IMR-90 (cell line): ENCODE measurements at regions not wholly inside any gene's neighbourhood (a gene's known extent, or its start where the extent isn't known, plus 50 kb on each side); places are given as distances from the start of the nearest gene placed in this dataset.

Experiments used
- ATAC-seq: fragments of 200-7000 bp; cut with Tn5 transposase; 2 replicates; pipeline ENCODE4 v1.9.1; 2020; ENCODE audit warnings: low read depth, mild to moderate bottlenecking, moderate library complexity
- BruUV-seq: library from RNA; stranded (reverse); fragments of 400-500 nt; replicated peaks from 2 replicates; lab custom pipeline; 2021; lab: Mats Ljungman, UMichigan
- CTCF ChIA-PET: fragments of 300-600 bp; formaldehyde crosslinking; extraction: SDS; loops from one replicate; lab custom pipeline; 2021; ENCODE audit warnings: antibody characterized with exemption; lab: Yijun Ruan, JAX
- POLR2A ChIA-PET: fragments of 300-600 bp; sonication (Branson Sonifier 250); formaldehyde crosslinking; loops from one replicate; lab custom pipeline; 2022; ENCODE audit warnings: antibody characterized with exemption; ENCODE audit not compliant: unreplicated experiment; lab: Charles Lee
- DNase-seq: peaks from one replicate; pipeline ENCODE4 v3.0.0; 2013
- H2AFZ ChIP-seq: replicated peaks from 2 replicates; pipeline ENCODE3; 2013; ENCODE audit warnings: low read length, mild to moderate bottlenecking; ENCODE audit not compliant: poor library complexity
- H2AK5ac ChIP-seq: 2 replicates; pipeline ENCODE4 v1.6.1; 2013; ENCODE audit warnings: low read depth, low read length, inconsistent platforms
- H2AK9ac ChIP-seq: replicated peaks from 2 replicates; pipeline ENCODE3; 2013; ENCODE audit warnings: mild to moderate bottlenecking, low read depth, low read length, moderate library complexity; ENCODE audit not compliant: poor library complexity
- H2BK120ac ChIP-seq: 2 replicates; pipeline ENCODE4 v1.6.1; 2013; ENCODE audit warnings: low read depth, low read length, inconsistent platforms
- H2BK15ac ChIP-seq: 3 replicates; pipeline ENCODE4 v1.6.1; 2013; ENCODE audit warnings: low read depth, low read length, inconsistent platforms
- H2BK20ac ChIP-seq: 2 replicates; pipeline ENCODE4 v1.6.1; 2013; ENCODE audit warnings: low read depth, mild to moderate bottlenecking, inconsistent platforms, low read length, moderate library complexity
- H2BK5ac ChIP-seq: 2 replicates; pipeline ENCODE4 v1.6.1; 2013; ENCODE audit warnings: mild to moderate bottlenecking, low read depth, low read length, inconsistent platforms; ENCODE audit not compliant: poor library complexity, severe bottlenecking
- H3K14ac ChIP-seq: replicated peaks from 2 replicates; pipeline ENCODE4 v1.6.1; 2013; ENCODE audit warnings: low read depth, low read length, inconsistent platforms
- H3K18ac ChIP-seq: 2 replicates; pipeline ENCODE4 v1.6.1; 2013; ENCODE audit warnings: low read depth, low read length, control low read depth
- H3K23ac ChIP-seq: 2 replicates; pipeline ENCODE4 v1.6.1; 2013; ENCODE audit warnings: low read depth, low read length, inconsistent platforms
- H3K27ac ChIP-seq: 2 replicates; pipeline ENCODE4 v1.5.1; 2013; ENCODE audit warnings: mild to moderate bottlenecking, control low read depth, low read length; ENCODE audit not compliant: insufficient read depth
- H3K27me3 ChIP-seq: 2 replicates; pipeline ENCODE4 v1.6.1; 2013; ENCODE audit warnings: low read length; ENCODE audit not compliant: control insufficient read depth, insufficient read depth
- H3K36me3 ChIP-seq: 2 replicates; pipeline ENCODE4 v1.6.1; 2013; ENCODE audit warnings: low read length, mixed read lengths; ENCODE audit not compliant: control insufficient read depth, insufficient read depth
- H3K4ac ChIP-seq: 2 replicates; pipeline ENCODE4 v1.6.1; 2013; ENCODE audit warnings: low read depth, low read length, inconsistent platforms
- H3K4me1 ChIP-seq: 2 replicates; pipeline ENCODE4 v1.6.1; 2013; ENCODE audit warnings: low read length, mixed read lengths; ENCODE audit not compliant: control insufficient read depth, insufficient read depth
- H3K4me2 ChIP-seq: 2 replicates; pipeline ENCODE4 v1.6.1; 2013; ENCODE audit warnings: low read depth, mild to moderate bottlenecking, control low read depth, low read length, moderate library complexity
- H3K4me3 ChIP-seq: 2 replicates; pipeline ENCODE4 v1.5.1; 2013; ENCODE audit warnings: low read depth, mild to moderate bottlenecking, control low read depth, low read length, moderate library complexity; ENCODE audit not compliant: insufficient read depth
- H3K56ac ChIP-seq: 2 replicates; pipeline ENCODE4 v1.6.1; 2013; ENCODE audit warnings: low read length, inconsistent platforms; ENCODE audit not compliant: insufficient read depth; ENCODE audit errors: extremely low read depth
- H3K79me1 ChIP-seq, 2 experiments: 2 replicates each; pipeline ENCODE4 v1.6.1; 2013; ENCODE audit warnings: low read length in 2 of 2, inconsistent platforms in 1 of 2, low read depth in 1 of 2
- H3K9ac ChIP-seq: 2 replicates; pipeline ENCODE4 v1.6.1; 2013; ENCODE audit warnings: low read depth, low read length, control low read depth
- H3K9me1 ChIP-seq: 2 replicates; pipeline ENCODE4 v1.6.1; 2013; ENCODE audit warnings: low read length, inconsistent platforms; ENCODE audit not compliant: insufficient read depth
- H3K9me3 ChIP-seq: 2 replicates; pipeline ENCODE4 v1.6.1; 2013; ENCODE audit warnings: low read length; ENCODE audit not compliant: control insufficient read depth, insufficient read depth
- H4K20me1 ChIP-seq: 2 replicates; pipeline ENCODE4 v1.6.1; 2013; ENCODE audit warnings: low read length, inconsistent platforms; ENCODE audit not compliant: insufficient read depth
- H4K5ac ChIP-seq: 2 replicates; pipeline ENCODE4 v1.6.1; 2013; ENCODE audit warnings: mild to moderate bottlenecking, low read depth, low read length, control low read depth
- H4K8ac ChIP-seq, 2 experiments: 2 replicates each; pipeline ENCODE4 v1.6.1; 2013; ENCODE audit warnings: low read depth in 2 of 2, low read length in 2 of 2, control low read depth in 1 of 2, inconsistent platforms in 1 of 2
- H4K91ac ChIP-seq: 2 replicates; pipeline ENCODE4 v1.6.1; 2013; ENCODE audit warnings: low read depth, low read length, inconsistent platforms; ENCODE audit not compliant: insufficient read depth
- BHLHE40 ChIP-seq: fragments of 150-350 bp; IDR thresholded peaks from 2 replicates; pipeline ENCODE4 v1.6.1; 2016; ENCODE audit warnings: mild to moderate bottlenecking, low read depth, low read length
- WGBS, 2 experiments: methylation state at CpG; one replicate each; pipeline versions ENCODE4 v1.1.5 to v1.1.7; 2013; ENCODE audit warnings: missing lambda C conversion rate in 2 of 2; ENCODE audit not compliant: insufficient read length in 1 of 2; ENCODE audit errors: extremely low coverage in 2 of 2; 5-methylcytosine and 5-hydroxymethylcytosine counted together
- dilution Hi-C: fragments of 300-500 bp; cut with HindIII; formaldehyde crosslinking; loops from one replicate; pipeline ENCODE4 v1.14.3; 2018; ENCODE audit warnings: low sequenced_read_pairs; ENCODE audit not compliant: unreplicated experiment
- in situ Hi-C: fragments of 300-500 bp; cut with MboI; formaldehyde crosslinking; loops from 3 replicates; pipeline ENCODE4 v1.14.3; 2019; ENCODE audit warnings: low sequenced_read_pairs, inconsistent platforms, mixed read lengths
- intact Hi-C: fragments of 100-400 bp; cut with micrococcal nuclease; formaldehyde crosslinking; loops from 2 replicates; pipeline ENCODE4 v1.10.0; 2022
- TF ChIP-seq, protein P1 (sequence below): fragments of 150-350 bp; IDR thresholded peaks from 2 replicates; pipeline ENCODE4 v1.6.1; 2017; ENCODE audit warnings: mild to moderate bottlenecking, antibody characterized with exemption, low read length, low read depth

DNA sequence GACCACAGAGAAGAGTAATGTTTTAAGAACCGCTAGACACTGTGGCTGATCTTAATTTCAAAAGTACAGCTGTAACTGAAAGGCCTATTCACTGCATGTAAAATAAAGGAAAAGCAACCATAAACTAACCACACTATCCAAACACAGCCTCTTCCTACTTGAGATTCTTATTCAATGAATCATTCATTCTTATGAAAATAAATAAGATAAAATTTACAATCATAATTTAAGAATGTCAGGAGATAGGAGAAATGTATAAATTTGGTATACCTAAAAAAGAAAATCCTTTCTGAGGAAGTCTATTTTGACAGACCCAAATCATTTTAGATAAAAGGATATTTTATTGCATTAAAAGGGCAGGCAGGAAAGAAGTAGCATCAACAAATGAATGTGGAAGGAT, 533.5 kb upstream of the ZNF385D start:
- intact Hi-C loops = no loop called here
- Histone ChIP-seq H2BK20ac (no peak overlapping the region), H3K18ac (no peak overlapping the region), H2AK5ac (no peak overlapping the region), H3K9me1 (no peaks in the 10 kb centered on the region), H3K4me1 (no peaks in the 10 kb centered on the region), H3K79me1 (no peaks in the 10 kb centered on the region), H2AK9ac (no peak overlapping the region), H2BK120ac (no peak overlapping the region), H3K23ac (no peak overlapping the region), H3K27me3 (no peaks in the 10 kb centered on the region), H3K4ac (no peak overlapping the region), H4K8ac (no peak overlapping the region), H3K4me2 (no peak overlapping the region), H3K4me3 (no peak overlapping the region), H4K91ac (no peak overlapping the region), H3K27ac (no peak overlapping the region), H4K20me1 (no peaks in the 10 kb centered on the region), H4K5ac (no peak overlapping the region), H3K36me3 (no peaks in the 10 kb centered on the region), H2BK15ac (no peak overlapping the region), H3K56ac (no peak overlapping the region), H2BK5ac (no peak overlapping the region), H2AFZ (no peak overlapping the region), H3K9me3 (peaks cover 2% of the 10 kb centered on the region; the same call in 1 of the 2 replicates), H3K9ac (no peak overlapping the region), H3K14ac (no peak overlapping the region)
- no CpG with 5 or more reads among the region's 1 CpG for WGBS, 2 experiments
- CTCF ChIA-PET = no interaction called here
- TF ChIP-seq BHLHE40 = no peak
- TF ChIP-seq, protein P1, sequence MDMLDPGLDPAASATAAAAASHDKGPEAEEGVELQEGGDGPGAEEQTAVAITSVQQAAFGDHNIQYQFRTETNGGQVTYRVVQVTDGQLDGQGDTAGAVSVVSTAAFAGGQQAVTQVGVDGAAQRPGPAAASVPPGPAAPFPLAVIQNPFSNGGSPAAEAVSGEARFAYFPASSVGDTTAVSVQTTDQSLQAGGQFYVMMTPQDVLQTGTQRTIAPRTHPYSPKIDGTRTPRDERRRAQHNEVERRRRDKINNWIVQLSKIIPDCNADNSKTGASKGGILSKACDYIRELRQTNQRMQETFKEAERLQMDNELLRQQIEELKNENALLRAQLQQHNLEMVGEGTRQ = no peak
- POLR2A ChIA-PET = no interaction called here
- dilution Hi-C loops = no loop called here
- DNase-seq = peak; percentile 2
- in situ Hi-C loops = no loop called here
- ATAC-seq = peak; percentile 46; the same call in 1 of the 2 replicates
- no TSS peak for BruUV-seq
